SK-N-MC (cell line): ENCODE measurements at regions not wholly inside any gene's neighbourhood (a gene's known extent, or its start where the extent isn't known, plus 50 kb on each side); places are given as distances from the start of the nearest gene placed in this dataset.

ENCODE experiments used
- EZH2 ChIP-seq: fragments of 200-600 bp; sonication (generic); IDR thresholded peaks from one replicate; pipeline ENCODE4 v1.6.1; 2017; ENCODE audit warnings: antibody characterized with exemption
- POLR2AphosphoS5 ChIP-seq: IDR thresholded peaks from 2 replicates; pipeline ENCODE4 v1.6.1; 2012; ENCODE audit warnings: mild to moderate bottlenecking, low read depth, low read length, borderline replicate concordance

DNA sequence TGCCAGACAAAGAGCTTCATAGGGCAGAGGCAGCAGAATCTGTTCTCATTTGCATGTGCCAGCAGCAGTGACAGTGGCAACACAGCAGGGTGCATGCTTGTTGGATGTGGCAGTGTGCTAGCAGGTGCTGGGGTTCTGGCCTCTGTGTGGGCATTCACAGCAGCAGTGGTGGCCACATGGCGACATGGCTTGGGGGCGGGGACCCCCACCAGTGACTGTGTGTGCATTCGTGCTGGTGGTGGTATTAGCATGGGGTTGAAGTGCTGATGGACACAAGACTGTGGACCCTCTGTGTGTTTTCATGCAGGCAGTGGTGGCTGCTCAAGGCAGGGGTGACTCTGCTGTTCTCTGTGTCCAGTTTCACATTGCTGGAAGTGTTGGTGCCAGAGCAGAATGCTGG, 183.2 kb upstream of the PDE4D start:
- TF ChIP-seq POLR2AphosphoS5 (no peak), EZH2 (no peak)
